Endothelial cell (in vitro differentiated cells): ENCODE measurements at regions not wholly inside any gene's neighbourhood (a gene's known extent, or its start where the extent isn't known, plus 50 kb on each side); places are given as distances from the start of the nearest gene placed in this dataset.
"Not testable (repeated sequence)": the region's sequence is repeated elsewhere in the genome, so short reads cannot be mapped to it uniquely, and the experiment has no call there.

Source experiments
- DNase-seq: peaks from one replicate; pipeline ENCODE4 v3.0.0; 2021; ENCODE audit warnings: low spot score
- H3K27ac Mint-ChIP-seq: one replicate; pipeline ENCODE4 v1.8.0; 2021; ENCODE audit warnings: mixed read lengths, inconsistent platforms; ENCODE audit not compliant: unreplicated experiment
- H3K27me3 Mint-ChIP-seq: one replicate; pipeline ENCODE4 v1.8.0; 2021; ENCODE audit warnings: mild to moderate bottlenecking, moderate library complexity, mixed read lengths, inconsistent platforms; ENCODE audit not compliant: unreplicated experiment
- H3K36me3 Mint-ChIP-seq: one replicate; pipeline ENCODE4 v1.8.0; 2021; ENCODE audit warnings: mild to moderate bottlenecking, low read depth, mixed read lengths, inconsistent platforms; ENCODE audit not compliant: unreplicated experiment
- H3K4me1 Mint-ChIP-seq: one replicate; pipeline ENCODE4 v1.8.0; 2021; ENCODE audit warnings: mild to moderate bottlenecking, mixed read lengths, inconsistent platforms; ENCODE audit not compliant: unreplicated experiment
- H3K4me3 Mint-ChIP-seq: one replicate; pipeline ENCODE4 v1.8.0; 2021; ENCODE audit warnings: mild to moderate bottlenecking, mixed read lengths, inconsistent platforms; ENCODE audit not compliant: unreplicated experiment
- H3K9me3 Mint-ChIP-seq: one replicate; pipeline ENCODE4 v1.8.0; 2021; ENCODE audit warnings: mixed read lengths, inconsistent platforms; ENCODE audit not compliant: unreplicated experiment
- TF ChIP-seq, protein P1 (sequence below): fragments of 200-600 bp; sonication (generic); IDR thresholded peaks from one replicate; pipeline ENCODE4 v1.5.0; 2021; ENCODE audit warnings: antibody characterized with exemption; ENCODE audit not compliant: unreplicated experiment

DNA sequence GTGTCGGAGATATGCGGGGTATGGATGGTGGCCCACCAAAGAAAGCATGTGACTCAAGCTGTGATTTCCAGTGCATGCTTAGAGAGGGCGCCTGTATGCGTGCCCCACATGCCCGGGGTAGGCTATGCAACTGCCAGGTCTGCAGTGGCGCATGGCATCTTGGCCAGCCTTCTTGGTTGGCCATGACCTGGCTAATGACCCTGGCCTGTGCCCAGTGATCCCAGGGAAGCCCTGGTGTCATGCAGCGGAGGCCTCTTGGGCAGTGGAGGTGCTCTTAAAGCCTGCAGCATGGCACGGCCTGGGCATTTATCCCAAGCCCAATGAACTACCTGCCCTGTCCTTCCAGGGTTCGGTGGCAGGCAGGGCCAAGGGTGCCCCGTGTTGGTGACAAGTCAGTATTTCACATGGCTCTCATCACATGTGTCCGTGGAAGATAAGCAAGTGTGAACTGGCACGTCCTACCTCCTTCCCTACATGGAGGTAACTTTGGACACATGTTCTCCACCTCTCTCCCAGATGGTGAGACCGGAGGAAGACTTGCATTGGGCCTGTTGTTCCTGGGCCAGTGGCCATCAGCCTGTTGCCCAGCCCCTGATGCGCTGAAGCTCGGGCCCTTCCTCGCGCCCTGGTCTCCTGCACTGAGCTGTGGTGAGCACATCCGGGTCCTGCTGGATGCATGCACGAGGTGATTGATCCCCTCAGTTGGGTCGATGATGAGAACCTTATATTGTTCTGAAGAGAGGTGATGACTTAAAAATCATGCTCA lies 192.0 kb downstream of the UBE3A start:
- TF ChIP-seq, protein P1, sequence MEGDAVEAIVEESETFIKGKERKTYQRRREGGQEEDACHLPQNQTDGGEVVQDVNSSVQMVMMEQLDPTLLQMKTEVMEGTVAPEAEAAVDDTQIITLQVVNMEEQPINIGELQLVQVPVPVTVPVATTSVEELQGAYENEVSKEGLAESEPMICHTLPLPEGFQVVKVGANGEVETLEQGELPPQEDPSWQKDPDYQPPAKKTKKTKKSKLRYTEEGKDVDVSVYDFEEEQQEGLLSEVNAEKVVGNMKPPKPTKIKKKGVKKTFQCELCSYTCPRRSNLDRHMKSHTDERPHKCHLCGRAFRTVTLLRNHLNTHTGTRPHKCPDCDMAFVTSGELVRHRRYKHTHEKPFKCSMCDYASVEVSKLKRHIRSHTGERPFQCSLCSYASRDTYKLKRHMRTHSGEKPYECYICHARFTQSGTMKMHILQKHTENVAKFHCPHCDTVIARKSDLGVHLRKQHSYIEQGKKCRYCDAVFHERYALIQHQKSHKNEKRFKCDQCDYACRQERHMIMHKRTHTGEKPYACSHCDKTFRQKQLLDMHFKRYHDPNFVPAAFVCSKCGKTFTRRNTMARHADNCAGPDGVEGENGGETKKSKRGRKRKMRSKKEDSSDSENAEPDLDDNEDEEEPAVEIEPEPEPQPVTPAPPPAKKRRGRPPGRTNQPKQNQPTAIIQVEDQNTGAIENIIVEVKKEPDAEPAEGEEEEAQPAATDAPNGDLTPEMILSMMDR = no peak
- H3K4me3 Mint-ChIP-seq = no peak overlapping the region
- DNase-seq = peak; percentile 0
- H3K27ac Mint-ChIP-seq = no peak overlapping the region
- H3K36me3 Mint-ChIP-seq = peaks cover 4% of the 10 kb centered on the region
- H3K27me3 Mint-ChIP-seq = peaks cover 8% of the 10 kb centered on the region
- H3K4me1 Mint-ChIP-seq = no peaks in the 10 kb centered on the region
- H3K9me3 Mint-ChIP-seq = peaks cover 3% of the 10 kb centered on the region

DNA sequence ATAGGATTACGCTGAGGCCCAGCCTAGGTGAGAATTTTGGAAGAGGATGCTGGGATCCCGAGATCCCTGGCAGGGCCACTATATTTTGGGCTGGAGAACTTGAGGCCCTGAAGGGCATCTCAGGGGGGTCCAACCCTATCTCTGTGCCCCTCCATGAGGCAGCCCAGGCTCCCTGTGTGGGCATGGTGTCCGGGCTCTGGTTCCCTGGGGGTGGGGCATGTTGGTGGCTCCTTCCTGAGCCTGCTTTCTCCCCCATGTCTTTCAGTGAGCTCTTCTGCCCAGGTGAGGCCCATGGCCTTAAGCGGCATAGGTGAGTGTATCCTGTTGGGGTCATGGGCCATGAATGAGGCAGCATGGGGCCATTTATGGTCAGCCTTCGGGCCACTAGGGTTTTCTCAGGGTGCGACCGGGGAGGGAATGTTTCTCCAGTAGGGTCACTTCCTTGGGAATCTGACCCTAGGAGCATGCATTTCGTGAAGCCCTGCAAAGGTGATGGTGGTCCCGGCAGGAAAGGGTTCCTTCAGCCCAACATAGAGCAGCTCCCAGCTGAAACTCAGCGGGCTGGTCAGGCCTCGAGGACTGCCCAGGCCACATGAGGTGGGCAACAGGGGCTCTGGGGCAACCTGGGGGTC lies 191.3 kb downstream of the UBE3A start:
- no peak for DNase-seq
- TF ChIP-seq, protein P1 = no peak
- H3K27ac Mint-ChIP-seq = no peak overlapping the region

DNA sequence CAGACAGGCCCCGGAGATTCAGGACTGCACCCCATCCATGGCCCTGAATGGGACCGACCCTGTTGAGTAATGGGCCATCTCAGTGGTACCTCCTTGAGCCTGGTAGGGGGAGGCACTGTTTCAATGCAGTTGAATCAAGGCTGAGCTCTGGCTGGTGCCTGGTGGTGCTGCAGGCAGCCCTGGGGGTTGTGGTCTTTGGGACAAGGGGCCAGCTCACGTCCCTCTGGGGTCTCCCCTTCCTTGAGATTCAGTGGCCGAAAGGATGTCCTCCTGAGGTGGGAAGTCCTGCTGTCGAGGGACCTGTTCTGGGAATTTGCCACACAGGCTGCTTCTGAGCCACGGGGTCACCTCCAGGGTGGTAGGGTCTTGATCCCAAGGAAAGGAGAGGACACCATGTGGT lies 190.7 kb downstream of the UBE3A start:
- DNase-seq, H3K27ac Mint-ChIP-seq, H3K9me3 Mint-ChIP-seq, H3K4me1 Mint-ChIP-seq, H3K4me3 Mint-ChIP-seq: not testable (repeated sequence)
- H3K27me3 Mint-ChIP-seq = peaks cover 11% of the 10 kb centered on the region
- H3K36me3 Mint-ChIP-seq = peaks cover 11% of the 10 kb centered on the region

More for the DNA sequence above, 191.3 kb downstream of the UBE3A start:
- peaks cover 9% of the 10 kb centered on the region for H3K27me3 Mint-ChIP-seq
- H3K4me1 Mint-ChIP-seq = no peaks in the 10 kb centered on the region
- H3K36me3 Mint-ChIP-seq = peaks cover 9% of the 10 kb centered on the region
- peaks cover 8% of the 10 kb centered on the region for H3K9me3 Mint-ChIP-seq
- no peak overlapping the region for H3K4me3 Mint-ChIP-seq

DNA sequence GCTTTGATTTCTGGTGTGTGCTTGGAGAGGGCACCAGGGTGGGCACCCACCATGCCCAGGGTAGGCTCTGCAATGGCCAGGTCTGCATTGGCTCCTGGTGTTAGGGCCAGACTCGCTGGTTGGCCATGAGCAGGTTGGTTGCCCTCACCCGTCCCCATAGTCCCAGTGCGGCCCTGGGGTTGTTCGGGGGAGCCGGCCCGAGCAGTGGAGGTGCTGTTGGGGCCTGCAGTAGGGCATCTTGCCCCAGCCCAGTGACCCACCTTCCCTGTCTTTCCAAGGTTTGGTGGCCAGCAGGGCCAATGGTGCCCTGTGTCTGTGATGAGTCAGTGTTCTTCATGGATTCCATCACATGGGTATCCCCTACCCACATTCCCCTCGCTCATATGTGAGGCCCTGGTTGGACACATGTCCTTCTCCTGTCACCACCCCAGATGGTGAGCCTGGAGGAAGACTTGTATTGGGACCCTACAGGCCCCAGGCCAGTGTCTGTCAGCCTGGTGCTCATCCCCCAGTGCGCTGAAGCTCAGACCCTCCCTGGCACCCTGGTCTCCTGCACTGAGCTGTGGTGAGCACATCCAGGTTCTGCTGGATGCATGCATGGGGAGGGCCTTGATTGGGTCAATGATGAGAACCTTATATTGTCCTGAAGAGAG lies 190.1 kb downstream of the UBE3A start:
- H3K27me3 Mint-ChIP-seq = peaks cover 11% of the 10 kb centered on the region
- H3K36me3 Mint-ChIP-seq = peaks cover 12% of the 10 kb centered on the region
- H3K9me3 Mint-ChIP-seq = peaks cover 10% of the 10 kb centered on the region
- no peaks in the 10 kb centered on the region for H3K4me1 Mint-ChIP-seq
- H3K27ac Mint-ChIP-seq = no peak overlapping the region
- DNase-seq = no peak
- no peak overlapping the region for H3K4me3 Mint-ChIP-seq
- TF ChIP-seq, protein P1 = no peak

DNA sequence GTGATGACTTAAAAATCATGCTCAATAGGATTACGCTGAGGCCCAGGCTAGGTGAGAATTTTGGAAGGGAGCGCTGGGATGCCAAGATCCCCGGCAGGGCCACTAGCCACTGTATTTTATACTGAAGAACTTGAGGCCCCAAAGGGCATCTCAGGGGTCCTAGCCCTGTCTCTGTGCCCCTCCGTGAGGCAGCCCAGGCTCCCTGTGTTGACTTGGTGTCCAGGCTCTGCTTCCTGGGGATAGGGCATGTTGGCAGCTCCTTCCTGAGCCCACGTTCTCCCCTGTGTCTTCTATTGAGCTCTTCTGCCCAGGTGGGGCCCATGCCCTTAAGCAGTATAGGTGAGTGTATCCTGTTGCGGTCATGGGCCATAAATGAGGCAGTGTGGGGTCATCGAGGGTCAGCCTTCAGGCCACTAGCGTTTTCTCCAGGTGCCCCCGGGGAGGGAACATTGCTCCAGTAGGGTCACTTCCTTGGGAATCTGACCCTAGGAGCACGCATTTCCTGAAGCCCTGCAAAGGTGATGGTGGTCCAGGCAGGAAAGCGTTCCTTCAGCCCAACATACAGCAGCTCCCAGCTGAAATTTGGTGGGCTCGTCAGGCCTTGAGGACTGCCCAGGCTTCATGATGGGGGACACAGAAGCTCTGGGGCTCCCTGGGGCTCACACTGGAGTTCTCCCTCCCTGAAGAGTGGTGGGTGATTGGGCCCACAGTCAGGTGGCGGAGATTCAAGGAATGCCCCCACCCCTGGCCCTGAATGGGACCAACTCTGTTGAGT lies 189.4 kb downstream of the UBE3A start:
- no peak overlapping the region for H3K27ac Mint-ChIP-seq
- TF ChIP-seq, protein P1 = no peak
- no peak for DNase-seq
- peaks cover 16% of the 10 kb centered on the region for H3K36me3 Mint-ChIP-seq
- no peaks in the 10 kb centered on the region for H3K4me1 Mint-ChIP-seq
- peaks cover 17% of the 10 kb centered on the region for H3K9me3 Mint-ChIP-seq
- peaks cover 11% of the 10 kb centered on the region for H3K27me3 Mint-ChIP-seq
- no peak overlapping the region for H3K4me3 Mint-ChIP-seq
